Activated CD4-positive, CD25-positive, alpha-beta regulatory T cell treated with anti-CD3 and anti-CD28 coated beads, Interleukin-2, amount 50 U/mL, for 24 hours (primary cell): ENCODE measurements at regions not wholly inside any gene's neighbourhood (a gene's known extent, or its start where the extent isn't known, plus 50 kb on each side); places are given as distances from the start of the nearest gene placed in this dataset.

Source experiments
- ATAC-seq, 2 donors: fragments of 150-1000 bp; cut with Tn5 transposase; one replicate each; pipeline ENCODE4 v1.10.0; 2021; ENCODE audit warnings: mild to moderate bottlenecking in 1 of 2, moderate library complexity in 1 of 2

DNA sequence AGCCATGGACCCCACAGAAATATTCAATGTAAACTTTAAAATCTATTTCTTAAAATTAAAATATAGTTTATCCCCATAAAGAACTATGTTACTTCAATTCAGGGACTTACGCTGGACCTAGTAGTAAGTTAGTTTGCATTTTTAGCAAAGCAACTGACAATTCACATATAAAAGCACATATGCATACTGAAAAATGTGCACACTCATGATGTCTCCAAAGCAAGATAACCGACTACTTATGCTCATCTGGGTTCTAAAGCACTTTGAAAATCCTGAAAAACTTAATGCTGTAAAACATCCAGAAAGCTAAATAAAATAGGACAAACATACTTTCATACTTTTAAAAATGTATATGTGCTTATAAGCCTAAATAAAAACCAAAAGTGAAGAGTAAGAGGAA lies 264.4 kb upstream of the GAS1 start:
- no peak for ATAC-seq

- ATAC-seq, result no peak
These were observed 265.3 kb upstream of the GAS1 start for GRCh38 chr9:87212605-87213021.

DNA sequence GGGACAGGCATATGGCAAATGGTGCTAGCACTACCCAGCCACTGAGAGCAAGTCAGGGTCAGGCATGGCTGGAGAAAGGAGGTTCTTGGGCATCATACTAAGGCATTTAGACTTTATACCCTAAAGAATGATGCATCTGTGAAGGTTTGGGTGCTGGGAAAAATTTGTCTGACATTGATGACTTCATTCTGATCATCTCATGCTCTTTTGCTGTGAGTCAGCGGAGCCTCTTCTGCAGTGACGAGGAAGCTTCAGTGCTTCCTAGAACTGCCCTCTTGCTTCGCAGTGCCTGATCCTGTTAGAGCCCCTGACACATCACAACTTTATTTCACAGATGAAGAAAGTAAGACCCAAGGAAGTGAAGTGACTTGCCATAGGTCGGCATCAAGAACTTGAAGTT lies 266.6 kb upstream of the GAS1 start:
- no peak for ATAC-seq

- no peak for ATAC-seq
These were observed 267.7 kb upstream of the GAS1 start for GRCh38 chr9:87214991-87215390.

- no peak for ATAC-seq
These were observed 268.7 kb upstream of the GAS1 start for GRCh38 chr9:87216036-87216435.

- ATAC-seq, result no peak
These were observed 269.7 kb upstream of the GAS1 start for GRCh38 chr9:87216897-87217455.

DNA sequence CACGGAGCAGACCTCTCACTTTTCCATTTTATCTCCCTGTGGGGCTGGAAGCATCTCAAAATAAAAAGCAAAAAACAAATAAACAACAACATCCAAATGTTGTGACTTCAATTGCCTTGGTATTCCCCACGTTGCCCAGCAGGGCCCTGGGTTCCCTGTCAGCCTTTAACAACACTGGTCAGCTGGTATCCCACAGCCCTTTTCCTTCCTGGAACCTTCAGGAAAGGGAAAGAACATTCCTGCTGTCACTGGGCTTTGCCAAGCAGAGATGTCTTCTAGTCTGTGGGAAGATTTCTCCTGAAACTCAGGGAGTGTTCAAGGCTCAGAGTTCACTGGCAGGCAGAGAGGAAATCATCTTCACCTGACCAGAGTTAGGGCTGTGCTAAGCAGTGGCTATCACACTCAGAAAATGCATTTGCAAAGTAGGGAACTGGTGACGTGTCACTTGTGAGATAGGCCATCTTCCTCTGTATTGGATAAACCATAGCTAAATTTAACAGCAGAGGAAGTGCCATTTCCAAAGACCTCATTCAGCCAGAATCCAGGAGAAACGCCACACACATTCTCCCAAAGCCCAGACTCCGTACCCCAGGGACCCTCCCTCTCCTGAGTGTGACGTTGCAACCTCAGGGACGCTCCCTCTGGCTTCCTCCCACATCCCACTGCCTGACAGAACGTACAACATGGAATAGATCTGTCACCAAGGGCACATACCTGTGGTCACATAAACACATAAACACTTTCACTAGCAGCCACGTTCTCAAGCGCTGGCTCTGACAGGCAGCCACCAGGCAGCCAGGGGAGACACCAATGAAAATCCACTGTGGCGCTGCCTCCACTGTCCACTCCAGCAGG lies 274.0 kb upstream of the DAPK1 start:
- no peak for ATAC-seq

GRCh38 chr9:87226896-87227295 lies 270.8 kb upstream of the DAPK1 start:
- ATAC-seq, result no peak

- no peak for ATAC-seq
These were observed 270.2 kb upstream of the DAPK1 start for GRCh38 chr9:87227456-87227855.

- no peak for ATAC-seq
These were observed 268.6 kb upstream of the DAPK1 start for GRCh38 chr9:87229108-87229507.

- no peak for ATAC-seq
These were observed 264.2 kb upstream of the DAPK1 start for GRCh38 chr9:87233431-87233830.

DNA sequence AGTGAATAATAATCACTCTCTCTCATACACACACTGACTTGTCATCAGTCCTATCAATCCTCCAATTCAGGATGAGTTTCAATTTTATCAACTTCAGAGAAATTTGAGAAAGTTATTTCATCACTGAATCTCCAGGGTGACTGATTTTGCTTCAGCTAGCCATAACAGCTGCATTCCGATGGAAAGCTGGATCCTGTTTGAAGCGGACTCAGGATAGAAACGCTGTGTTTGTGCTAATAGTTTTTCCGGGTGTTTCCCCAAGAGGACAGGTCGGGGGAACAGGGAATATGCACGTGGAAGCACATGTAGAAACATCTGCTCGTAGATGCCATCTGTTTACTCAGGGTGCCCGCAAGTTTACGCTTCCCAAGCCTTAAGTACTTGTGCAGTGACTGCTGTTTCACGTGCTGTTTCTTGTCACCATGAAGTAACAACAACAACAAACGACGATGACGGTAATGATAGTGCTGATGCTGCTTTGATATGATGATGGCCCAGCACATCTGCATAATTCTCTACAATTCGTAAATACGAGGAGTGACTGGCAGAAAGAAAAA lies 263.7 kb upstream of the DAPK1 start:
- no peak for ATAC-seq

GRCh38 chr9:87234854-87235253 lies 262.8 kb upstream of the DAPK1 start:
- no peak for ATAC-seq

DNA sequence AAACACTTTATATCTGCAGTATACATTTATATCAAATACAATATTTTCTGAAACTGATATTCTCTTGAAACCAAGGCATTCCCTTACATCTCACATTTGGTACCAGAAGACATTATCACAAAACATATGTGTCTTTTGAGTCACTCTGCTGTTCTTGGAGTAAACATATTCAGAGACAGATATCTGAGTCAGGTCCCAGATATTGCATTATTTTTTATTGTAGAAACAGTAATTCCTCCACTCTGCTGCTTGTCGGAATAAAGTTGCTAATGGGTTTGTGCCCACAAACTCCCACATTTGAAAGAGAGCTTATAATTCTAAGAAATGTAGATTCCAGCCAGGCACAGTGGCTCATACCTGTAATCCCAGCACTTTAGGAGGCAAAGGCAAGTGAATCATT lies 261.1 kb upstream of the DAPK1 start:
- no peak for ATAC-seq

DNA sequence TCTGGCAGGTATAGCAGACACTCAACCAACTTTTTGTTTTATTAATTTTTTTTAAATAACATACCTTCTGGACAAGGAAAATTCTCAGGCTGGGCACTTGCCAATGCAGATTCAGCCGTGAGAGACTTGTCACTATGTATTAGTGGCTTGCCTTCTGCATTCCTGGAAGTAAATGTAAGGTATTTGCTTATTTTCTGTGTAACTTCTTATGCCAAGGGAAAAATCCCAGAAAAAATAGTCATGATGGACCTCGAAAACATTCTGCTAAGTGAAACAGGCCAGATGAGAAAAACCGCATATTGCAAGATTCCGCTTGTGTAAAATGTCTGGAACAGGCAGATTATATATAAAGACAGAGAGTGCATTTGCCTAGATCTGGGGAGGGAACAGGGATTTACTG lies 260.3 kb upstream of the DAPK1 start:
- no peak for ATAC-seq

GRCh38 chr9:87238545-87238944 lies 259.1 kb upstream of the DAPK1 start:
- no peak for ATAC-seq

- ATAC-seq, result no peak
These were observed 258.4 kb upstream of the DAPK1 start for GRCh38 chr9:87239312-87239711.

GRCh38 chr9:87243602-87244001 lies 254.1 kb upstream of the DAPK1 start:
- no peak for ATAC-seq

GRCh38 chr9:87245271-87245670 lies 252.4 kb upstream of the DAPK1 start:
- no peak for ATAC-seq

DNA sequence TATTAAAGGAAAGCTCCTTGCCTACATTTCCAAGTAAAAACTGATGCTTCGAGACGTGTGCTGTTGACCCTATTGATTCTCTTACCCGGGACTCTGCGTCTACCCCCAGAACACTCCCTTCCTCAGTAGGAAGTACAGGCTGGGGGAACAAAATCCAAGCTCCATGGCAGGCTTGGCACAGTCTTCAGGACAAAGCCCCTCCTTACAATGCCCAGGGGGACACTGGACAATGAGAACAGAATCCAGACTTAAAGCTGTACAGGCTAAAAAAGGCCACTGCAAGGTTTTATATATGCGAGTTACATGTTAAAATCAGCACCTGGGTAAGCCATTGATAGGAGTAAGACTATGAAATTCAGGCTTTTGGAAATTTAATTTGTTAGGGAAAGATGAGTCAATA lies 250.6 kb upstream of the DAPK1 start:
- no peak for ATAC-seq

- ATAC-seq, result no peak
These were observed 248.6 kb upstream of the DAPK1 start for GRCh38 chr9:87249029-87249428.

DNA sequence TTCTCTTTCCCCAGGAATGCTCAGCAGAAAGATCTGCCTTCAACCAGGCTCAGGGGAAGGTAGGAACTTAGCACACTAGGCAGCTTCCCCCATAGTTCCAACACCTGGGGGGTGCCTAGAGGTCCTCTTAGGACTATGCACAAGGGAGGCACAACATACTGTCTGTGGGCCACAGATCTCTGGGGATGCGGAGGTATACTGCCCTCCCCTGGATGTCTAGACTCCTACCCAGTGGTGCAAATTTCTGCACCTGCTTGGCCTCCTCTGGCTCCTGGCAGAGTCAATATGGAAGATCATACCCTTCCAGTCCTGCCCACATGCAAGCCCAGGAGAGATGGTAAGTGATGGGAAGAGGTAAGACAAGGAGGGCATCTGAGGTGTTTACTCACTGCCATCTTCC lies 247.5 kb upstream of the DAPK1 start:
- ATAC-seq, result no peak

- no peak for ATAC-seq
These were observed 242.1 kb upstream of the DAPK1 start for GRCh38 chr9:87255431-87256155.

GRCh38 chr9:87256973-87257372 lies 240.7 kb upstream of the DAPK1 start:
- no peak for ATAC-seq
